Gastroesophageal sphincter (tissue), 3 donors: ENCODE measurements at regions not wholly inside any gene's neighbourhood (a gene's known extent, or its start where the extent isn't known, plus 50 kb on each side); places are given as distances from the start of the nearest gene placed in this dataset.

ENCODE experiments used
- POLR2AphosphoS5 ChIP-seq: sonication (generic); formaldehyde crosslinking; IDR thresholded peaks from one replicate; pipeline ENCODE4 v1.6.1; 2017; ENCODE audit warnings: antibody characterized with exemption
- TF ChIP-seq, protein P1 (sequence below), 4 experiments: fragments of 200-600 bp in 2 of 4; fragments of 450-650 bp in 2 of 4; sonication (generic) in 1 of 4; IDR thresholded peaks; one replicate each; pipeline ENCODE4 v1.5.1; 2017 to 2019; ENCODE audit warnings: antibody characterized with exemption in 4 of 4, mild to moderate bottlenecking in 2 of 4, moderate library complexity in 2 of 4

DNA sequence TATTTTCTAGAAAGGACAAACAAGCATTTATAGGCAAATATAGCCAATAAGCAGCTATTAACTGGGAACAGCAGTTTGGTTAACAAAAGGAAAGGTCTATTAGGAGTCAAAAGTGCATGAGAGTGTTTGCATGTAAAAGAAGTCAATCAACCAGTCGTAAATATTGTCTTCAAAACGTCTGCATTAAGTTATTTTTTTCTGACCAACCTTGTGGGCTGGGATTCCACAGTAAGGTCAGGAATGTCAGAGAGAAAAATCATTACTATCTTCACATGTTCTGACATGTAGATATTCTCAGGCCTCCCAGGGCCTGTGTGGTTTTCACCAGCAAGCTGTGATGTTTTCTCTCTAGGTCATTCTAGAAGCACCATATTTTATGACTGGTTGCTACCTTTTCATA lies 922.5 kb downstream of the SUCLG1 start:
- TF ChIP-seq, protein P1, sequence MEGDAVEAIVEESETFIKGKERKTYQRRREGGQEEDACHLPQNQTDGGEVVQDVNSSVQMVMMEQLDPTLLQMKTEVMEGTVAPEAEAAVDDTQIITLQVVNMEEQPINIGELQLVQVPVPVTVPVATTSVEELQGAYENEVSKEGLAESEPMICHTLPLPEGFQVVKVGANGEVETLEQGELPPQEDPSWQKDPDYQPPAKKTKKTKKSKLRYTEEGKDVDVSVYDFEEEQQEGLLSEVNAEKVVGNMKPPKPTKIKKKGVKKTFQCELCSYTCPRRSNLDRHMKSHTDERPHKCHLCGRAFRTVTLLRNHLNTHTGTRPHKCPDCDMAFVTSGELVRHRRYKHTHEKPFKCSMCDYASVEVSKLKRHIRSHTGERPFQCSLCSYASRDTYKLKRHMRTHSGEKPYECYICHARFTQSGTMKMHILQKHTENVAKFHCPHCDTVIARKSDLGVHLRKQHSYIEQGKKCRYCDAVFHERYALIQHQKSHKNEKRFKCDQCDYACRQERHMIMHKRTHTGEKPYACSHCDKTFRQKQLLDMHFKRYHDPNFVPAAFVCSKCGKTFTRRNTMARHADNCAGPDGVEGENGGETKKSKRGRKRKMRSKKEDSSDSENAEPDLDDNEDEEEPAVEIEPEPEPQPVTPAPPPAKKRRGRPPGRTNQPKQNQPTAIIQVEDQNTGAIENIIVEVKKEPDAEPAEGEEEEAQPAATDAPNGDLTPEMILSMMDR (IDR thresholded peaks at IDR 0.05), result no peak
- no peak for TF ChIP-seq POLR2AphosphoS5
